HEK293 (cell line): ENCODE measurements at regions not wholly inside any gene's neighbourhood (a gene's known extent, or its start where the extent isn't known, plus 50 kb on each side); places are given as distances from the start of the nearest gene placed in this dataset.
A peak's percentile ranks its signal among the peaks of the same experiment; 100 is the strongest.

Experiments used
- FEZF1 ChIP-seq: fragments of 450-650 bp; formaldehyde crosslinking; IDR thresholded peaks from 2 replicates; pipeline ENCODE4 v1.5.1; 2016; ENCODE audit warnings: missing biosample characterization, missing genetic modification characterization
- HOXD13 ChIP-seq: sonication (generic); formaldehyde crosslinking; IDR thresholded peaks from 2 replicates; pipeline ENCODE4 v1.8.0; 2022; ENCODE audit warnings: missing genetic modification reagents, borderline replicate concordance
- MEIS1 ChIP-seq: sonication (generic); formaldehyde crosslinking; IDR thresholded peaks from 2 replicates; pipeline ENCODE4 v1.8.1; 2022; ENCODE audit warnings: missing genetic modification reagents, mild to moderate bottlenecking, borderline replicate concordance
- PRDM1 ChIP-seq: fragments of 450-650 bp; formaldehyde crosslinking; IDR thresholded peaks from 2 replicates; pipeline ENCODE4; 2016; ENCODE audit warnings: missing biosample characterization, missing genetic modification characterization
- SALL2 ChIP-seq: fragments of 450-650 bp; formaldehyde crosslinking; IDR thresholded peaks from 2 replicates; pipeline ENCODE4 v1.5.0; 2017; ENCODE audit warnings: missing biosample characterization, mild to moderate bottlenecking, missing genetic modification characterization, borderline replicate concordance
- SCRT2 ChIP-seq: fragments of 450-650 bp; formaldehyde crosslinking; IDR thresholded peaks from 2 replicates; pipeline ENCODE4 v1.5.1; 2016; ENCODE audit warnings: missing biosample characterization, missing genetic modification characterization
- YY2 ChIP-seq: fragments of 450-650 bp; formaldehyde crosslinking; IDR thresholded peaks from 2 replicates; pipeline ENCODE4 v1.5.1; 2016; ENCODE audit warnings: missing biosample characterization, missing genetic modification characterization
- ZFP37 ChIP-seq: fragments of 450-650 bp; formaldehyde crosslinking; IDR thresholded peaks from 2 replicates; pipeline ENCODE4 v1.5.1; 2016; ENCODE audit warnings: missing biosample characterization, missing genetic modification characterization
- ZFP69B ChIP-seq: fragments of 450-650 bp; formaldehyde crosslinking; IDR thresholded peaks from 2 replicates; pipeline ENCODE4 v1.5.1; 2016; ENCODE audit warnings: missing biosample characterization, missing genetic modification characterization
- ZNF138 ChIP-seq: fragments of 450-650 bp; formaldehyde crosslinking; IDR thresholded peaks from 2 replicates; pipeline ENCODE4 v1.5.1; 2016; ENCODE audit warnings: missing biosample characterization, missing genetic modification characterization, borderline replicate concordance
- ZNF146 ChIP-seq: fragments of 450-650 bp; formaldehyde crosslinking; IDR thresholded peaks from 2 replicates; pipeline ENCODE4 v1.5.1; 2016; ENCODE audit warnings: missing biosample characterization, missing genetic modification characterization
- ZNF155 ChIP-seq: fragments of 450-650 bp; formaldehyde crosslinking; IDR thresholded peaks from 2 replicates; pipeline ENCODE4 v1.5.1; 2016; ENCODE audit warnings: missing biosample characterization, missing genetic modification characterization
- ZNF214 ChIP-seq: fragments of 450-650 bp; formaldehyde crosslinking; IDR thresholded peaks from 2 replicates; pipeline ENCODE4 v1.5.1; 2017; ENCODE audit warnings: missing biosample characterization, mild to moderate bottlenecking, missing genetic modification characterization, borderline replicate concordance
- ZNF221 ChIP-seq: fragments of 450-650 bp; formaldehyde crosslinking; IDR thresholded peaks from 2 replicates; pipeline ENCODE4 v1.5.1; 2017; ENCODE audit warnings: missing biosample characterization, missing genetic modification characterization, borderline replicate concordance
- ZNF354C ChIP-seq: fragments of 450-650 bp; formaldehyde crosslinking; IDR thresholded peaks from 2 replicates; pipeline ENCODE4 v1.5.1; 2016; ENCODE audit warnings: missing biosample characterization, missing genetic modification characterization, low read depth, borderline replicate concordance
- ZNF391 ChIP-seq: fragments of 450-650 bp; formaldehyde crosslinking; IDR thresholded peaks from 2 replicates; pipeline ENCODE4 v1.5.1; 2016; ENCODE audit warnings: low read depth, missing biosample characterization, missing genetic modification characterization, borderline replicate concordance
- ZNF510 ChIP-seq: fragments of 450-650 bp; formaldehyde crosslinking; IDR thresholded peaks from 2 replicates; pipeline ENCODE4 v1.5.1; 2018; ENCODE audit warnings: mild to moderate bottlenecking, missing genetic modification characterization, missing biosample characterization; ENCODE audit not compliant: insufficient replicate concordance
- ZNF623 ChIP-seq: fragments of 450-650 bp; formaldehyde crosslinking; IDR thresholded peaks from 2 replicates; pipeline ENCODE4 v1.5.1; 2016; ENCODE audit warnings: missing biosample characterization, missing genetic modification characterization
- ZNF791 ChIP-seq: fragments of 450-650 bp; formaldehyde crosslinking; IDR thresholded peaks from 2 replicates; pipeline ENCODE4 v1.5.1; 2016; ENCODE audit warnings: missing biosample characterization, missing genetic modification characterization
- TF ChIP-seq, protein P1 (sequence below): fragments of 450-650 bp; formaldehyde crosslinking; conservative IDR thresholded peaks from 2 replicates; pipeline ENCODE4 v1.5.1; 2016; ENCODE audit warnings: low read depth, missing biosample characterization, missing genetic modification characterization
- TF ChIP-seq, protein P2 (sequence below): fragments of 450-650 bp; formaldehyde crosslinking; IDR thresholded peaks from 2 replicates; pipeline ENCODE4 v1.5.1; 2017; ENCODE audit warnings: missing biosample characterization, mild to moderate bottlenecking, missing genetic modification characterization, moderate library complexity
- TF ChIP-seq, protein P3 (sequence below): fragments of 450-650 bp; formaldehyde crosslinking; IDR thresholded peaks from 2 replicates; pipeline ENCODE4 v1.5.1; 2016; ENCODE audit warnings: missing biosample characterization, missing genetic modification characterization
- TF ChIP-seq, protein P4 (sequence below): fragments of 450-650 bp; formaldehyde crosslinking; IDR thresholded peaks from 2 replicates; pipeline ENCODE4 v1.5.1; 2017; ENCODE audit warnings: missing biosample characterization, missing genetic modification characterization

DNA sequence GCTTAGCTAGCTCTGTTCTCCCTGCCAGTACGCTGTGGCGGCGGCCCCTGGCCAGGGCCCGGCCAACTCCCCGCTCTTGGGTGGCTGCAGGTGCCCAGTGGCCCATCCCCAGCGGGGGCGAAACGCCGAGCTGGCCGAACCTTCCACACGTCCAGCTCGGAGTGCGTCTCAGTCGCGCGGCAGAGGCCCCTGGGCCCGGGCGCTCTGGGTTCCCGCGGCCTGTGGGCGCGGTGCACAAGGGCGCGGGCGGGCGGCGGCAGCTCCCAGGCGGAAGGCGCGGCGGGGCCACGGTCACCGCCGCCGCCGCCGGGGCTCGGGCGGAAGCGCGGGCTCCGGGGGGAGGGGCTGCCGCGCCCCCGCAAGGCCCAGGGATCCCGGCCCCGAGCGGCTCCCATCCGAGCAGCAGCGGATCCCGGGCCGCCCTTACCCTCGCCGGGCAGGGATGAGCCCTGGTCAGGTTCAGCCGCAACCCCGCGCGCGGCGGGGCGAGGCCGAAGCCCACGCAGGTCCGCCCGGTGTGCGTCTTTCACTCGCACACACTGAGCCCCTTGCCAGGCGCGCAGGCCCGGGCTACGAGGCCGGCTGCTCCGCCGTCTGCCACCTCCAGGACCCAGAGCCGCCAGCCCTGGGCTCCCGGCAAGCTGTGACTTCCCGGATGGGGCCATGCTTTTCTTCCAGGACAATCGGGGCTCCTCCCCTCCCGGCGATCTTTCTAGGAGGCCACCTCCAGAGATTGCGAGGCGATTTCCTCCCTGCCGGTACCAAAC lies 54.2 kb downstream of the CCDC54 start (continued):
- TF ChIP-seq, protein P1, sequence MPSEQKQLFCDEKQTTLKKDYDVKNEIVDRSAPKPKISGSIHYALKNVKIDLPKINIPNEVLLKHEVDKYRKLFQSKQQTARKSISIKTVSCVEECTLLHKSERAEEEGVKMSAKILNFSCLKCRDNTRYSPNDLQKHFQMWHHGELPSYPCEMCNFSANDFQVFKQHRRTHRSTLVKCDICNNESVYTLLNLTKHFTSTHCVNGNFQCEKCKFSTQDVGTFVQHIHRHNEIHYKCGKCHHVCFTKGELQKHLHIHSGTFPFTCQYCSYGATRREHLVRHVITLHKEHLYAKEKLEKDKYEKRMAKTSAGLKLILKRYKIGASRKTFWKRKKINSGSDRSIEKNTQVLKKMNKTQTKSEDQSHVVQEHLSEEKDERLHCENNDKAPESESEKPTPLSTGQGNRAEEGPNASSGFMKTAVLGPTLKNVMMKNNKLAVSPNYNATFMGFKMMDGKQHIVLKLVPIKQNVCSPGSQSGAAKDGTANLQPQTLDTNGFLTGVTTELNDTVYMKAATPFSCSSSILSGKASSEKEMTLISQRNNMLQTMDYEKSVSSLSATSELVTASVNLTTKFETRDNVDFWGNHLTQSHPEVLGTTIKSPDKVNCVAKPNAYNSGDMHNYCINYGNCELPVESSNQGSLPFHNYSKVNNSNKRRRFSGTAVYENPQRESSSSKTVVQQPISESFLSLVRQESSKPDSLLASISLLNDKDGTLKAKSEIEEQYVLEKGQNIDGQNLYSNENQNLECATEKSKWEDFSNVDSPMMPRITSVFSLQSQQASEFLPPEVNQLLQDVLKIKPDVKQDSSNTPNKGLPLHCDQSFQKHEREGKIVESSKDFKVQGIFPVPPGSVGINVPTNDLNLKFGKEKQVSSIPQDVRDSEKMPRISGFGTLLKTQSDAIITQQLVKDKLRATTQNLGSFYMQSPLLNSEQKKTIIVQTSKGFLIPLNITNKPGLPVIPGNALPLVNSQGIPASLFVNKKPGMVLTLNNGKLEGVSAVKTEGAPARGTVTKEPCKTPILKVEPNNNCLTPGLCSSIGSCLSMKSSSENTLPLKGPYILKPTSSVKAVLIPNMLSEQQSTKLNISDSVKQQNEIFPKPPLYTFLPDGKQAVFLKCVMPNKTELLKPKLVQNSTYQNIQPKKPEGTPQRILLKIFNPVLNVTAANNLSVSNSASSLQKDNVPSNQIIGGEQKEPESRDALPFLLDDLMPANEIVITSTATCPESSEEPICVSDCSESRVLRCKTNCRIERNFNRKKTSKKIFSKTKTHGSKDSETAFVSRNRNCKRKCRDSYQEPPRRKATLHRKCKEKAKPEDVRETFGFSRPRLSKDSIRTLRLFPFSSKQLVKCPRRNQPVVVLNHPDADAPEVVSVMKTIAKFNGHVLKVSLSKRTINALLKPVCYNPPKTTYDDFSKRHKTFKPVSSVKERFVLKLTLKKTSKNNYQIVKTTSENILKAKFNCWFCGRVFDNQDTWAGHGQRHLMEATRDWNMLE (tag by site-specific recombination): no peak
- no peak for TF ChIP-seq ZNF623 (tag by site-specific recombination)
- no peak for TF ChIP-seq ZNF510 (tag by site-specific recombination)
- TF ChIP-seq, protein P2, sequence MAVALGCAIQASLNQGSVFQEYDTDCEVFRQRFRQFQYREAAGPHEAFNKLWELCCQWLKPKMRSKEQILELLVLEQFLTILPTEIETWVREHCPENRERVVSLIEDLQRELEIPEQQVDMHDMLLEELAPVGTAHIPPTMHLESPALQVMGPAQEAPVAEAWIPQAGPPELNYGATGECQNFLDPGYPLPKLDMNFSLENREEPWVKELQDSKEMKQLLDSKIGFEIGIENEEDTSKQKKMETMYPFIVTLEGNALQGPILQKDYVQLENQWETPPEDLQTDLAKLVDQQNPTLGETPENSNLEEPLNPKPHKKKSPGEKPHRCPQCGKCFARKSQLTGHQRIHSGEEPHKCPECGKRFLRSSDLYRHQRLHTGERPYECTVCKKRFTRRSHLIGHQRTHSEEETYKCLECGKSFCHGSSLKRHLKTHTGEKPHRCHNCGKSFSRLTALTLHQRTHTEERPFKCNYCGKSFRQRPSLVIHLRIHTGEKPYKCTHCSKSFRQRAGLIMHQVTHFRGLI (tag by site-specific recombination): peak; percentile 28; the same call in 1 of the 2 replicates
- TF ChIP-seq, protein P3, sequence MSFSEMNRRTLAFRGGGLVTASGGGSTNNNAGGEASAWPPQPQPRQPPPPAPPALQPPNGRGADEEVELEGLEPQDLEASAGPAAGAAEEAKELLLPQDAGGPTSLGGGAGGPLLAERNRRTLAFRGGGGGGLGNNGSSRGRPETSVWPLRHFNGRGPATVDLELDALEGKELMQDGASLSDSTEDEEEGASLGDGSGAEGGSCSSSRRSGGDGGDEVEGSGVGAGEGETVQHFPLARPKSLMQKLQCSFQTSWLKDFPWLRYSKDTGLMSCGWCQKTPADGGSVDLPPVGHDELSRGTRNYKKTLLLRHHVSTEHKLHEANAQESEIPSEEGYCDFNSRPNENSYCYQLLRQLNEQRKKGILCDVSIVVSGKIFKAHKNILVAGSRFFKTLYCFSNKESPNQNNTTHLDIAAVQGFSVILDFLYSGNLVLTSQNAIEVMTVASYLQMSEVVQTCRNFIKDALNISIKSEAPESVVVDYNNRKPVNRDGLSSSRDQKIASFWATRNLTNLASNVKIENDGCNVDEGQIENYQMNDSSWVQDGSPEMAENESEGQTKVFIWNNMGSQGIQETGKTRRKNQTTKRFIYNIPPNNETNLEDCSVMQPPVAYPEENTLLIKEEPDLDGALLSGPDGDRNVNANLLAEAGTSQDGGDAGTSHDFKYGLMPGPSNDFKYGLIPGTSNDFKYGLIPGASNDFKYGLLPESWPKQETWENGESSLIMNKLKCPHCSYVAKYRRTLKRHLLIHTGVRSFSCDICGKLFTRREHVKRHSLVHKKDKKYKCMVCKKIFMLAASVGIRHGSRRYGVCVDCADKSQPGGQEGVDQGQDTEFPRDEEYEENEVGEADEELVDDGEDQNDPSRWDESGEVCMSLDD (tag by site-specific recombination): 0 out of 2 replicates have a peak, but pooled peaks have one; percentile 15
- TF ChIP-seq HOXD13: no peak
- TF ChIP-seq FEZF1 (tag by site-specific recombination): no peak
- TF ChIP-seq YY2 (tag by site-specific recombination): no peak
- 0 out of 2 replicates have a peak, but pooled peaks have one; percentile 16 for TF ChIP-seq ZFP69B (tag by site-specific recombination)
- TF ChIP-seq ZNF391 (tag by site-specific recombination): no peak
- TF ChIP-seq ZNF791 (tag by site-specific recombination): no peak
- no peak for TF ChIP-seq ZNF146 (tag by site-specific recombination)
- TF ChIP-seq ZNF214: no peak
- no peak for TF ChIP-seq ZNF138
- TF ChIP-seq ZNF354C (tag by site-specific recombination): no peak
- TF ChIP-seq, protein P4, sequence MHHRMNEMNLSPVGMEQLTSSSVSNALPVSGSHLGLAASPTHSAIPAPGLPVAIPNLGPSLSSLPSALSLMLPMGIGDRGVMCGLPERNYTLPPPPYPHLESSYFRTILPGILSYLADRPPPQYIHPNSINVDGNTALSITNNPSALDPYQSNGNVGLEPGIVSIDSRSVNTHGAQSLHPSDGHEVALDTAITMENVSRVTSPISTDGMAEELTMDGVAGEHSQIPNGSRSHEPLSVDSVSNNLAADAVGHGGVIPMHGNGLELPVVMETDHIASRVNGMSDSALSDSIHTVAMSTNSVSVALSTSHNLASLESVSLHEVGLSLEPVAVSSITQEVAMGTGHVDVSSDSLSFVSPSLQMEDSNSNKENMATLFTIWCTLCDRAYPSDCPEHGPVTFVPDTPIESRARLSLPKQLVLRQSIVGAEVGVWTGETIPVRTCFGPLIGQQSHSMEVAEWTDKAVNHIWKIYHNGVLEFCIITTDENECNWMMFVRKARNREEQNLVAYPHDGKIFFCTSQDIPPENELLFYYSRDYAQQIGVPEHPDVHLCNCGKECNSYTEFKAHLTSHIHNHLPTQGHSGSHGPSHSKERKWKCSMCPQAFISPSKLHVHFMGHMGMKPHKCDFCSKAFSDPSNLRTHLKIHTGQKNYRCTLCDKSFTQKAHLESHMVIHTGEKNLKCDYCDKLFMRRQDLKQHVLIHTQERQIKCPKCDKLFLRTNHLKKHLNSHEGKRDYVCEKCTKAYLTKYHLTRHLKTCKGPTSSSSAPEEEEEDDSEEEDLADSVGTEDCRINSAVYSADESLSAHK (tag by site-specific recombination): no peak
- no peak for TF ChIP-seq PRDM1 (tag by site-specific recombination)
- no peak for TF ChIP-seq SCRT2
- TF ChIP-seq ZNF155: no peak
- no peak for TF ChIP-seq MEIS1 (CRISPR knock-in tag)
- no peak for TF ChIP-seq ZNF221 (tag by site-specific recombination)
- TF ChIP-seq SALL2: no peak
- no peak for TF ChIP-seq ZFP37 (tag by site-specific recombination)
